HG02852 (cell line): ENCODE measurements at regions not wholly inside any gene's neighbourhood (a gene's known extent, or its start where the extent isn't known, plus 50 kb on each side); places are given as distances from the start of the nearest gene placed in this dataset.
"Not testable (repeated sequence)": the region's sequence is repeated elsewhere in the genome, so short reads cannot be mapped to it uniquely, and the experiment has no call there.

Experiments used
- ATAC-seq: cut with Tn5 transposase; IDR thresholded peaks from one replicate; pipeline ENCODE4 v1.9.1; 2021; ENCODE audit warnings: mild to moderate bottlenecking, moderate library complexity; ENCODE audit not compliant: unreplicated experiment

DNA sequence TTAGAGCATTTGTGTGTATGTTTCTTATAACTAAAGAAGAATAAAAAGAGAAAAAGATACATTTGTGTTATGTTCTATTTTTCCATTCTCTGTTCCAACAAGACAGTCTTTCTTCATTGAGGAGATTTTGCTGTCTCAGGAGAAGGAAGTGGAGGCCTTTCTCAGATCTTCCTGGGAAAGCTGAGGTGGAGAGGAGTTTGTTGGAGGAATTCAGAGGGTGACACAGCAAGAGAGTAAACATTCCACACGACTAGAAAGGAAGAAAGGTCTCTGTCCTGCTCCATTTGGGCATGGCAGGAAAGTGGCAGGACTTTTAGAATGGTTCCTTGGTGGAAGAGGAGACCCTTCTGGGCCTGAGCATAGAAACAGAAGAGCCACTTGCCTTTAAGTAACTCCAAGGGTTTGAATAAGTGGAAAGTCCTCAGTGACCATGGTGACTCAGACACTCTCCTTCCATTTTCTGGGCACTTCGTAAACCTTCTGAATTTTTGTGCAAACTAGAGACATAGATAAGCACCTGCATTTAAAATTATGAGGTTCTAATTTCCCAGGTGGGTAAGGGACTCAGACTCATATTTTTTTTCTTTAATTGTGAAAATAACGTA, 52.3 kb upstream of the COL5A2 start:
- ATAC-seq: no peak

DNA sequence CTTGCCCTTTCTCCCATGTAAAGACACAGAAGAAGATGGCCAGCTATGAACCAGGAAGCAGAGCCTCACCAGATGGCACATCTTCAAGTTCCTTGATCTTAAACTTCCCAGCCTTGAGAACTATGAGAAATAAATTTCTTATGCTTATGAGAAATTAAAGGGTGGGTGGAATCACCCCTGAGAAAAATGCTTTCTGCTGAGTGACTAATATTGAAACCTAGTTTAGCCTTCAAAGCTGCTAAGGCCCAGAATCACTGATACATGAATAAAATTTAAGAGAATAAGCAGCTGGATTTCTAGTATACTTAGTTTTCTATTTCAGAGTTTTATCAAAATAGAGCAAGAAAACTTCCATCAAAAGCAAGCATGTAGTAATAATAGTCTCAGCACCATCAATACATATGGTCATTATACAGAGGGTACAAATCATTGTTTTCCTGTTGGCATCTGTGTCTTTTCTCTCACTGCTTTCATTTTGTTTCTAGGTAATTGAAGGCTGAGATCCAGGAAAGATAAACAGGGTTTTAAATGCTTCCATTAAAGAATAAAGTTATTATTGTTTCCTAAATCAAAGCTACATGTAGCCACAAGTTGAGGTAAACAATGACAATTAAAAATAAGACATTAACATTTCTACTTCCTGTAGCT, 53.3 kb upstream of the COL5A2 start:
- peak; percentile 87 for ATAC-seq

DNA sequence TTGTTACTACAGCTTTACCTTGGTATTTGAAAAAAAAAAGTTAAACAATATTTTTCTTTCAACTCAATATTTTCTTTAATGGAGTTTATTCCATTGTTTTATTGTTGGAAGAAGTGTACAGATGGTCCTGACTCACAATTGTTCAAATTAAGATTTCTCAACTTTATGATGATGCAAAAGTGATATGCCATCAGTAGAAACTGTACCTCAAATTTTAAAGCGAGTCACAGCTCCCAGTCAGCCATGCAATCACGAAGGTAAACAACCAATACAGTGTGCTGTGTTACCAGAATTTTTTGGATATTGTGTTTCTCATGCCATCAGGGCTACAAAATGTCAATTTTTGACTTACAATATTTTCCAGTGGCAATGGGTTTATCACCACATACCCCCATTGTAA, 54.0 kb upstream of the COL5A2 start:
- no peak for ATAC-seq

DNA sequence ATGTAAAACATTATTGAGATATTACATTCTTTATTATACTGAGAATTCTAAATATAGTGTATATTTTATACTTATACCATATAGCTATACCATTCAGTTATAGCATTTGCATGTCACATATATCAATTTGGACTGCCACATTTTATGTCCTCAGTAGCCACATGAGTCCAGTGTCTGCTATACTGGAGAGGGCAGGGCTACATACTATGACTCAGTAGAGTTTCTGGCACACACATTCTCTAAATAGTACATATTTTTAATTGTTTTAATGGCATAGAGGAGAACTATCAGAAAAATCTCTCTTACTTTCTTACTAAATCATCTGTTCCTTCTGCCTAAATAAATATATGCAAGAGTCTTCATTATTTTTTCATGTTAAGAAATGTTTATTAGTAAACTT, 55.4 kb upstream of the COL5A2 start:
- ATAC-seq: no peak

DNA sequence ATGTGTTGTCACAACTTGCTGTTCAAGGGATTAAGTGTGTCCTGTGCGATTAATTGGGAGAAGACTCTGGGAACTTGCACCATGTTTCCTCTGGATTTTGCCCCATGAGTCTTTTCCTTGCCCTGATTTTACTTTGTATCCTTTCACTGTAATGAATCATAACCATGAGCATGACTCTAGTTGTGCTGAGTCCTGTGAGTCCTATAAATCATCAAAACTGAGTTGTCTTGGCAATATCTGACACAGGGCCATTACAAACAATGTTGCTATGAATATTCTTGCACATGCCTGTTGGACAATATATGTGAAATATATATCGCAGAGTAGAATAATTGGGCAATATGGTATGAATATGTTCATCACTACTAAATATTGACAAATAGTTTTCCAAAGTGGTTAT, 56.5 kb upstream of the COL5A2 start:
- ATAC-seq: no peak

DNA sequence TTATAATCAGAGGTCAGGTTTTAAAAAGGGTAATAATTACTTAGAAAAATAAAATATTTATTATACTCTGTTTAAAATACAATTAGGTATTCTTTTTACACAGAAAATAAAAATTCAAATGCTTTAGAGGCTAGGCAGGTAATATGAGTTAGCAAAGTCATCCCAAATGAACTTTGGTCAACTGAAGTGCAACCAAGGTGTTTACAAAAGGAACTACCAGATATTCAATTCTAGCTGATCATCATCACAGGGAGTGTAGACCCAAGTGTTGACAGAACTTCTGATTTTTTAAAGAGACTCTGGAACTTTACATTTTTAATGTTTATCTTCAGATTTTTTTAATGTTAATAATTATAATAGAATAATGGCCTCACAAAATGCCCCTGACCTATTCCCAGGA, 59.3 kb upstream of the COL5A2 start:
- ATAC-seq: no peak

DNA sequence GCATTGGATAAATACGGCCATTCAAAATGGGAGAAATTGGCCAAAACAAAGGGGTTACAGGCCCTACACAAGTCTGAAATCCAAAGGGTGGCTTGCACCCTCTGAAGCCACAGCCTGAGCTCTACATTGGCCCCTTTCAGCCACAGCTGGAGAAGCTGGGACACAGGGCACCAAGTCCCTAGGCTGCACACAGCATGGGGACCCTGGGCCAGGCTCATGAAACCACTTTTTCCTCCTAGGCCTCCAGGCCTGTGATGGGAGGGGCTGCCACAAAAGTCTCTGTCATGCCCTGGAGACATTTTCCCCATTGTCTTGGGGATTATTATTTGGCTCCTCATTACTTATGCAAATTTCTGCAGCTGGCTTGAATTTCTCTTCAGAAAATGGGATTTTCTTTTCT, 64.3 kb upstream of the COL5A2 start:
- not testable (repeated sequence) for ATAC-seq

DNA sequence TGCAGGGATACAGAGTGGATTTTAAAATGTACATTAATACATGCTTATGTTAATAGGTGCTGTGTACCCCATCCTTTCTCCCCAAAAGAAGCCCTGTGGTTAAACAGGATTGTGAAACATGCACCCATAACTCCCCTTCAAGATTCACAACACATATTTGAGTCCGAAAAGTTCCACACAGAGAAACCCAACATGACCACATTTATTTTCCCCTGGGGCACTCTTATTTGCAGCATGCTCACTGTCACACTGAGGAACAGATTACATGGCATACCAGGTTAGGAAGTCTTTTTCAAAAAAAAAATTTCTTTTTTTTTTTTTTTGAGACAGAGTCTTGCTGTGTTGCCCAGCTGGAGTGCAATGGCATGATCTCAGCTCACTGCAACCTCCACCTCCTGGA, 67.7 kb upstream of the COL5A2 start:
- ATAC-seq: no peak

DNA sequence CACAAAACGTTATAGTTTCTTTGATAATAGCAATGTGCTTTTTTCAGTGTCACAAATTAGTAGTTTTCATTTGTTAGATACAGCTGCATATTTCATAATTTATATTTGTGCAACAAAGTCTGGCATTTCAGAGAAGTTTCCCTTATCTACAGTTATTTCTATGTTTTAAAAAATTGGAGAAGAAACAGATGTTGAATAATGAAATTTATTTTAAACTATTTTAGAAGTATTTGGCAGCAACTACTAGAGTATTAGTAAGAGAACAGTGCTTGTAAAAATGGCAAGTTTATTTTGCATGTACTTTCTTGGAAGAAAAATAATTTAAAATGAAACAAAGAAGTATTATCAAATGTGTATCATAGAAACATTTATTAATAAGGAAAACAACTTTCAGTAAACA, 68.6 kb upstream of the COL5A2 start:
- no peak for ATAC-seq

DNA sequence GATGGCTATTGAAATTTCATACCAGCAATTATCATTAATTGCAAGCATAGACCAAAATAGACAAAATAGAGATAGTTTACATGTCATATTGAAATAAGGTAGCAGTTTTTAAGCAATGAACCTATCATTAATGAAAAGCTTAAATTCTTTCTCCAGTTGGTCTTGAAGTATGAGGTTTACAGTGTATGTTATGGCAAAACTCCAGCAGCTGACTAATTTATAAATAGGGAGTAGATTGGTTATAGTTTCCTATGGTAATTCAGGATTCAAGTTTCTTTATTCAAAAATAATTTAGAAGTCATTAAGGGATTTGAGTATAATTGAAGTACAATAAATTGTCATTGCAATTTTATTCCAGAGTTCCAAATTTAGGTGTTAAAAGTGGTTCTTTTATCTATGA, 69.6 kb upstream of the COL5A2 start:
- ATAC-seq: no peak

DNA sequence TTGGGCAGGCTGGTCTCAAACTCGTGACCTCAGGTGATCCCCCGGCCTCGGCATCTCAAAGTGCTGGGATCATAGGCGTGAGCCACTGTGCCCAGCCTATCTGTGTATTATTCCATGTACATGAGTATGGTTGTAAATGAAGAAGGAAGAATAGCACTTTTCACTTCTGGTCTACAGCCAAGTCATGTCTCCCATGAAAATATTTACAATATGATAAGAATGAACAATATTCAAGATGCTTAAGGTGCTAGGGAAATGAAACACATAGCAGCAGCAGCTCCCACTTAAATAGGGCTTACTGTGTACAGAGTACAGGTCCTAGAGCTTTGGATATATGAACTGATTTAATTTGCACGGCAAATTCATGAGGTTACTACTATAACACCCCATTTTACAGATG, 70.3 kb upstream of the COL5A2 start:
- ATAC-seq: no peak

DNA sequence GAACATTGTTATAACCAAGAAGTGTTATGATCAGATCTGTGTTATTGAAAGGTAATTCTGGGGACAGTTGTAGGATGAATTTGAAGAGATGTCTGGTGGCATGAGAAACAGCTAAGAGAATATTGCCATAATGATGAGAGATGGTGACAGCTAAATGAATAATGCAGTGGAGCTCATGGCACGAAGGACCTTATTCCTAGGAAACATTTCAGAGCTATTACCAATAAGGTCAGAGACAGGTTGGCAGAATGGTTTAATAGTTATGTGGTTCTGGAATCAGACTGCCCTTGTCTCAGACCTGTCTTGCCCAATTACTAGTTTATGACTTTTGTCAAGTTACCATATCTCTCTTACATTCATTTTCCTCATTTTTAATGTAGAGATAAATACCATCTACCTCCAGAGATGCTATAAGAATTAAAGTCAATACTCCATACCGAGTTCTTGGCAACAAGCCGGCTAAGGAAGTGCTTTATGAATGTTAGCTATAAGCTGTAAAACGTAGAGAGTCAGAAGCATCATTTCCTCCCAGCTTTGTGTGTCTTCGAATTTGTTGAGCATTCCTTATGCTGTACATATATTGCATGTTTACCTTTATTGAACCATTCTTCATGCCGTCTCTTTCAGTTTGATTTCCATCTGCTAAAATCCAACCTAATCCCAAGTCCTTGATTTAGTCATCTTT, 73.6 kb upstream of the COL5A2 start:
- no peak for ATAC-seq

DNA sequence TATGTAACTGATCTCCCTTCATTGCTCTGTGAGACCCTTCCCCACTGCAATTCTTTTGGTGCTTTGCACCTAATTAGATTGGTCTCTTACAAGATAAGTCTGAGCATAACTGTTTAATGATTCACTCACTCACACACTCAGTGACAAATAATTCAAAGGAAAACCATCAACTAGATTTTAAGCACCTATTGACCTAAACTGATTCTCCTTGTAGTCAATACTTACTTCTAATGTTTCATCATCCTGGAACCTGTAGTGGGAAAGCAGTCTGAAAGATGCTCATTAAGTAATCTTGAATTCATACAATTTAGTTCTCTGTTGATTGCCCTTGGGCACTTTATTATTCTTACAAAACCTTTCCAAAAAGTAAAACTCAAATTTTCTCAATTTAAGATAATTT, 74.3 kb upstream of the COL5A2 start:
- no peak for ATAC-seq

DNA sequence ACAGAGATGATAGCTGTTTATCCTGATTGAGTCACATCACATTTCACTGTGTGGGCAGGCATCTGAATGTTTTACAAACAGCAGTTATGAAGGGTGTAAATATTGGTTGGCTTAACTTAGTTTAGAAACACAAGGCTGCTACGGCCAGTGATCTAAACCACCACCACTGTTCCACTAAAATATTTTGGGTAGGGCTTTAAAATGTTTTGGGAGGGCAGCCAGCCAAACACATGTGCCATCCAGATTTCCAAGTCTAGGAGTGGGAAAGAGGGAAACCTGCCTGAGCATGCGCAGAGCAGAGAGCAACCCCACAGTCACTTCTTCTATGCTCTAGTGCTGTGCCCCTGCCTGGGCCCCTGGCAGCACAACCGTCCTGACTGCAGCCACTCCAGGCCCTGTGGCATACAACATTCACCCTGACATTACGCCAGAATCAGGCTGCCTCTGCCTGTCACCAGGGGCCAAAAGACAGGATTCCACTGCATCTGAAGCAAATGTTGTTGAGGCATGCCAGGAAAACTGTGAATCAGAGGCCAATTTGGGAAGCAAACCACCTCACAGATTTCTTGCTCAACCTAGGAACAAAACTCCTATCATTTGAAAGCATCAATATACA, 74.8 kb upstream of the COL5A2 start:
- no peak for ATAC-seq

DNA sequence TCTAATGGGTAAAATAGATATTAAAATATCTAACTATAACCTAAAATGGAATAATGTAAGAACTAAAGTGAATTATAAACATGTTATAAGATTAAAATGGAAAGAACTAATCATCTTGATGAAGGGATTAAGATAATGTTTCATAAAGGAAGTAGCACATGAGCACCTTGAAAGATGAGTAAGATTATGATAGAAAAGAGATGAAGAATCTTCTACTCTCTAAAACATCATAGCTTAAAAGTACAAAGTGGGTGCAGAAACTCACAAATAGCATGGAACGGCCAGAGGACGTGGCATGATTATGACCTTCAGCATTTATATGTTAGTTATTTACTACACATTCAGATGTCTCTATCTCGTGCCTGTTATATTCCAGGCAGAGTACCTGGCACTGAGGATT, 76.2 kb upstream of the COL5A2 start:
- no peak for ATAC-seq

DNA sequence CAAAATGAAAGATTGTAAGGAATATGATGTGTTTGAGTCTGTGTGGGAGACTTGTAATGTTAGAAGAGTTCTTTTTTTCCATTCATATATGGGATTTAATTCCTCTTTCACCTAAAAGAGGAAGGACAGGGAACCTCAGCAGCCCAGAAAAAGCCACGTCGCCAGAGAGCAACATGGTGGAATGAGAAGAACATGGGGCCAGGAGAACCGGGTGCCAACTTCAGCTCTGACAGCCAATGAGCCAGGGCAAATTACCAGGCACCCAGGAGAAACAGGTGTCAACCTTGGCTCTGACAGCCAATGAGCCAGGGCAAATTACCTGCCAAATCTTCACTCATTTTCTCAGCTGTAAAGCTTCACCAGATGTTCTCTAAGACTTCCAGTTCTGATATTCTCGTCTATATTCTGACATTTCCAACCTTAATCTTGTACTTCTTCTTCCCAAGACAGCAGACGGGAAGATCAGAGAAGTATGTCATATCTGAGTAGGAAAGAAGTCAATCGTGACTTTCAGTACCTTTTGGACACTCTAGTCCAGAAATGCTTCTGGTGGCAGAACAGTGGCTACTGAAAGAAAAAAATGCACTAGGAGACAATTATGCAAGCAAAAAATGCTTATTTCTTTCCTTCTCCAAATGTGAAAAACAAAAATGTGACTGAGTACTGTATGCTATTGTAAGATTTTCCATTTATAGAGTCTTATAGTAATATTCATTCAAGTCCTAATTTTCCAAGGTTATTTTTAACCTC, 79.2 kb upstream of the COL5A2 start:
- ATAC-seq: no peak

DNA sequence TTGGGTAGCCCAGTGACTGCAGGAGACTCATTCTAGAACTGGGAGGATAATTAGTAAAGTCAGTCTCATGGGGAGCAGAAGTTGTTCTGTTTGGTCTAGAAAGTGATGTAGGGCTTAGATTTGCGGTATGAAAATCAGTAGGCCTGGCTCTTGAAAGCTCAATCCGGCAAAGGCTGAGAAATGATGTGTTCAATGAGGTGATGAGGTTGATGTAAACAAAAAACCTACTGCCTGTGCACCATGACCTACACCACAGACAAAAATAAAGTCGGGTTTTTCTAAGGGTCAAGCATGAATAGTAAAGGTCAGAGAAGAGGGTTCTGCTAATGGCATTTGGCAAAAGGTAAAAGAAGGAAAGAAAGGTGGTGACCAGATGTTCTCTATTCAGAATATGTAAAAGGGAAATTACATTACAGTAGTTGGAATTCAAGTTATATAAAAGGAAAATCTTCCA, 80.8 kb upstream of the COL5A2 start:
- no peak for ATAC-seq

DNA sequence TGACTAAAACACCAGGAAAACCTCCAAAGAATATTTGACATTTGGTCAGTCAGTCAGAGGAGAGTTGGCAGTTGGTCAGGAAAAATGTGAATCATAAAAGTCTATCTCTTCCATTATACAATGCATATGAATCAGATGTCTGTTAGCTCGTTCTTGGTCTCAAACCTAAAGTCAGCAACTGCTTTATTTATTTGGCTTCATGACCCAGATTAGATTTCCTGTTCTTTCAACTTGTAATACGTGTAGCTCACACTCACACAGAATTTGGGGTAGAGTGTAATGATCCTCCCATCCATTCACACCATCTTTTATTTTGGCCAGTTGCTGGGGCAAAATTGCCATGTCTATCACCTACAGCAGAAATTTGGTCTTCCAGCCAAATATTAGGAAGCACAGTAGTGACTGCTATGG, 81.9 kb upstream of the COL5A2 start:
- ATAC-seq: no peak

DNA sequence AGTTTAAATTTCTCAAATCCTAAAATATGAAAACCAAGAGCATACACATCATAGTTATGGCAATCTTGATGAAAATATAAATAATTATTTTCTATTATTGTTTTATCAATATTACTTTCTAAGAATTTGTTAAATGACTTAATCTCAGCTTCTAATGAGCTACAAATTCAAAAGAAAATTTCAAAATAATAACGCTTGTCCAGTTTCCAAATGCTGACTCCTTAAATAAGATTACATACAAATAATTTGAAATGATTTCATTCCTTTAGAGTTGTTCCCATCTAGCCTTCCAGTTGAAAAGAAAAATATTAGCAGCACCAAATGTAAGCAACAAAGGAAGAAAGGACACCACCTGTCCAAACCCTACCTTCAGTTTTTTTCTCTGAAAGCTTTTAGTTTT, 82.4 kb upstream of the COL5A2 start:
- ATAC-seq: no peak

DNA sequence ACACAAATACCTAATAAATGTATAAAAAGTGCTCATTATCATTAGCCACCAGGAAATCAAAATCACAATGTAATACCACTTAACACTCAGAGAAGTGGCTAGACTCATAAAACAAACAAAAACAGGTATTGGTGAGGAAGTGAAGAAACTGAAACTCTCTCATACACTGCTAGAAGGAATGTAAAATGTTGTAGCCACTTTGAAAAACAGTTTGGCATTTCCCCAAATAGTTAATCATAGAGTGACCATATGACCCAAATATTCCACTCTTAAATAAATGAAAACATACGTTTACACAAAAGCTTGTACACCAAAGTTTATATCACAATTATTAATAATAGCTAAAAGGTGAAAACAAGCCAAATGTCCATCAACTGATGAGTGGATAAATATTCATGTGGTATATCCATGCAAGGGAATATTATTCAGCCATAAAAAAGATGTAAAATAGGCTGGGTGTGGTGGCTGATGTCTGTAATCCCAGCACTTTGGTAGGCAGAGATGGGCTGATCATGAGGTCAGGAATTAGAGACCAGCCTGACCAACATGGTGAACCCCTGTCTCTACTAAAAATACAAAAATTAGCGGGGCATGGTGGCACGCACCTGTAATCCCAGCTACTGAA, 86.2 kb upstream of the COL5A2 start:
- no peak for ATAC-seq

DNA sequence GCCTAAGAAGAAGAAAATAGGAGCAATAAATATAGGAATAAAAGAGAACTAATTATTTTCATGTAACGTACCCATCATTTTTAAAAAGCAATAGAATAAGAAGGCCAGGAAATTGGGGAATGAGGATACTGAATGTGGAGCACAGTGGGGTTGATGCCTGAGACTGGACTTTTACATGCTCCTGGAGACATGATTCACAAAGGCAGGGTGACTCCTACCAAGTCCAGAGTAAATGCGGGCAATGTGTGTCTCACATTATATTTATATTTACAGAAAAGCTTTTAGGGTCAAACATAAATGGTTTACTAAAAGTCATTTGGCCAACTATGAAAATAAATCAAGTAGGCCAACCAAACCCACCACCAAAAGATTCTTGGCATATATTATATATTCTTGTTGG, 87.9 kb upstream of the COL5A2 start:
- no peak for ATAC-seq
